Smooth muscle cell (in vitro differentiated cells): ENCODE measurements at regions not wholly inside any gene's neighbourhood (a gene's known extent, or its start where the extent isn't known, plus 50 kb on each side); places are given as distances from the start of the nearest gene placed in this dataset.

Source experiments
- DNase-seq: peaks from one replicate; lab custom pipeline; 2025; ENCODE audit not compliant: unreplicated experiment; lab: John Stamatoyannopoulos, UW
- H2AFZ ChIP-seq: fragments of 200-600 bp; sonication (generic); 2 replicates; pipeline ENCODE4 v1.6.0; 2016; ENCODE audit warnings: antibody characterized with exemption, low read depth, mild to moderate bottlenecking
- H3F3A ChIP-seq: fragments of 200-600 bp; sonication (generic); 2 replicates; pipeline ENCODE4 v1.6.0; 2017; ENCODE audit warnings: antibody characterized with exemption, low read depth
- H3K27ac ChIP-seq: fragments of 200-600 bp; sonication (generic); 2 replicates; pipeline ENCODE4 v1.5.1; 2016; ENCODE audit warnings: low read depth, mild to moderate bottlenecking
- H3K27me3 ChIP-seq: fragments of 200-600 bp; sonication (generic); 2 replicates; pipeline ENCODE4 v1.6.1; 2016; ENCODE audit warnings: low read depth, mild to moderate bottlenecking
- H3K36me3 ChIP-seq: fragments of 200-600 bp; sonication (generic); 2 replicates; pipeline ENCODE4 v1.5.1; 2016; ENCODE audit warnings: low read depth
- H3K4me1 ChIP-seq: fragments of 200-600 bp; sonication (generic); 2 replicates; pipeline ENCODE4 v1.5.1; 2016; ENCODE audit warnings: low read depth
- H3K4me2 ChIP-seq: fragments of 200-600 bp; sonication (generic); 2 replicates; pipeline ENCODE4 v1.6.0; 2016; ENCODE audit warnings: mild to moderate bottlenecking
- H3K4me3 ChIP-seq: fragments of 200-600 bp; sonication (generic); 2 replicates; pipeline ENCODE4 v1.5.1; 2016; ENCODE audit warnings: mild to moderate bottlenecking
- H3K79me2 ChIP-seq: fragments of 200-600 bp; sonication (generic); 2 replicates; pipeline ENCODE4 v1.6.0; 2016; ENCODE audit warnings: low read depth, mild to moderate bottlenecking
- H3K9ac ChIP-seq: fragments of 200-600 bp; sonication (generic); 2 replicates; pipeline ENCODE4 v1.6.0; 2016; ENCODE audit warnings: low read depth
- H3K9me3 ChIP-seq: fragments of 200-600 bp; sonication (generic); replicated peaks from 2 replicates; pipeline ENCODE4 v1.5.1; 2016; ENCODE audit warnings: low read depth
- H4K20me1 ChIP-seq: fragments of 200-600 bp; sonication (generic); 2 replicates; pipeline ENCODE4 v1.6.0; 2016; ENCODE audit warnings: low read depth
- WGBS: methylation state at CpG from one replicate; pipeline ENCODE4 v1.1.7; 2016; ENCODE audit warnings: low lambda C conversion rate; 5-methylcytosine and 5-hydroxymethylcytosine counted together
- TF ChIP-seq, protein P1 (sequence below): fragments of 200-600 bp; sonication (generic); IDR thresholded peaks from 2 replicates; pipeline ENCODE4 v1.5.1; 2017; ENCODE audit warnings: borderline replicate concordance, mild to moderate bottlenecking, antibody characterized with exemption; ENCODE audit not compliant: insufficient read depth, poor library complexity, severe bottlenecking

- no peaks in the 10 kb centered on the region for H3K79me2 ChIP-seq
- WGBS: 91% methylated on average over 2 of the region's 2 CpGs
- DNase-seq: no peak
- no peak overlapping the region for H2AFZ ChIP-seq
- no peaks in the 10 kb centered on the region for H3F3A ChIP-seq
- no peaks in the 10 kb centered on the region for H3K9me3 ChIP-seq
- no peaks in the 10 kb centered on the region for H4K20me1 ChIP-seq
- H3K27ac ChIP-seq: no peak overlapping the region
- no peaks in the 10 kb centered on the region for H3K4me1 ChIP-seq
- H3K4me2 ChIP-seq: no peak overlapping the region
- TF ChIP-seq, protein P1, sequence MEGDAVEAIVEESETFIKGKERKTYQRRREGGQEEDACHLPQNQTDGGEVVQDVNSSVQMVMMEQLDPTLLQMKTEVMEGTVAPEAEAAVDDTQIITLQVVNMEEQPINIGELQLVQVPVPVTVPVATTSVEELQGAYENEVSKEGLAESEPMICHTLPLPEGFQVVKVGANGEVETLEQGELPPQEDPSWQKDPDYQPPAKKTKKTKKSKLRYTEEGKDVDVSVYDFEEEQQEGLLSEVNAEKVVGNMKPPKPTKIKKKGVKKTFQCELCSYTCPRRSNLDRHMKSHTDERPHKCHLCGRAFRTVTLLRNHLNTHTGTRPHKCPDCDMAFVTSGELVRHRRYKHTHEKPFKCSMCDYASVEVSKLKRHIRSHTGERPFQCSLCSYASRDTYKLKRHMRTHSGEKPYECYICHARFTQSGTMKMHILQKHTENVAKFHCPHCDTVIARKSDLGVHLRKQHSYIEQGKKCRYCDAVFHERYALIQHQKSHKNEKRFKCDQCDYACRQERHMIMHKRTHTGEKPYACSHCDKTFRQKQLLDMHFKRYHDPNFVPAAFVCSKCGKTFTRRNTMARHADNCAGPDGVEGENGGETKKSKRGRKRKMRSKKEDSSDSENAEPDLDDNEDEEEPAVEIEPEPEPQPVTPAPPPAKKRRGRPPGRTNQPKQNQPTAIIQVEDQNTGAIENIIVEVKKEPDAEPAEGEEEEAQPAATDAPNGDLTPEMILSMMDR: no peak
- no peak overlapping the region for H3K9ac ChIP-seq
- no peaks in the 10 kb centered on the region for H3K27me3 ChIP-seq
- no peak overlapping the region for H3K4me3 ChIP-seq
- H3K36me3 ChIP-seq: no peaks in the 10 kb centered on the region
Observed at GRCh38 chr10:125475815-125476214, 207.1 kb downstream of the TEX36 start.

GRCh38 chr10:125473143-125473793 lies 209.7 kb downstream of the TEX36 start:
- H2AFZ ChIP-seq: no peak overlapping the region
- no peaks in the 10 kb centered on the region for H4K20me1 ChIP-seq
- peaks cover 8% of the 10 kb centered on the region for H3K27me3 ChIP-seq
- no peak overlapping the region for H3K4me2 ChIP-seq
- no peaks in the 10 kb centered on the region for H3F3A ChIP-seq
- 76% methylated on average over 7 of the region's 7 CpGs for WGBS
- no peaks in the 10 kb centered on the region for H3K9me3 ChIP-seq
- TF ChIP-seq, protein P1: no peak
- H3K36me3 ChIP-seq: no peaks in the 10 kb centered on the region
- H3K27ac ChIP-seq: no peak overlapping the region
- H3K9ac ChIP-seq: no peak overlapping the region
- no peaks in the 10 kb centered on the region for H3K4me1 ChIP-seq
- DNase-seq: no peak
- H3K79me2 ChIP-seq: no peaks in the 10 kb centered on the region
- no peak overlapping the region for H3K4me3 ChIP-seq

- Histone ChIP-seq H3K79me2 (no peaks in the 10 kb centered on the region), H3K4me2 (no peak overlapping the region), H3K27ac (no peak overlapping the region), H4K20me1 (no peaks in the 10 kb centered on the region), H3K27me3 (peaks cover 17% of the 10 kb centered on the region), H3K4me3 (no peak overlapping the region), H3K9ac (no peak overlapping the region), H2AFZ (no peak overlapping the region), H3K36me3 (no peaks in the 10 kb centered on the region), H3F3A (no peaks in the 10 kb centered on the region), H3K4me1 (no peaks in the 10 kb centered on the region), H3K9me3 (no peaks in the 10 kb centered on the region)
- WGBS: 87% methylated on average over 4 of the region's 4 CpGs
- no peak for DNase-seq
- TF ChIP-seq, protein P1: no peak
Observed at GRCh38 chr10:125472010-125472607, 210.9 kb downstream of the TEX36 start.

DNA sequence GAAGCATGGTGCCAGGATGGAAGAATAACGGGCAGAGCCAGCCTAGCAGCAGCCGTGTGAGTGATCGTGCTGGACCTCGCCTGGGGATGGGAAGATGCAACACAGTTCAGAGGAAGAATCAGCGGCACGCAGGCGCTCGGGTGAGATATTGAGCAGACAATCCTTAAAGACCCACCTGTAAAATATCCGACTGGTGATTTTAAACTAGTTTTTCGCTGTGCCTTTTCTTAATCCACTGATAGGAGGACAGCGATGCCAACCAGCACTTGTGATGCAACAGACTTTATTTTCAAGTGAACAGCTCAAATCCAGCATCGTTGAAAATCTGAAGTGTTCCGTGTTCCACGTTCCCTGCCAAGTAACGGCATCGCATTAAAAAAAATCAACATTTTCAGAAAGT lies 214.7 kb downstream of the TEX36 start:
- Histone ChIP-seq H4K20me1 (no peaks in the 10 kb centered on the region), H2AFZ (no peak overlapping the region), H3K4me2 (no peak overlapping the region), H3K27ac (no peak overlapping the region), H3K9me3 (no peaks in the 10 kb centered on the region), H3K4me1 (no peaks in the 10 kb centered on the region), H3K27me3 (peaks cover 17% of the 10 kb centered on the region), H3K9ac (no peak overlapping the region), H3F3A (no peaks in the 10 kb centered on the region), H3K4me3 (no peak overlapping the region), H3K36me3 (no peaks in the 10 kb centered on the region), H3K79me2 (no peaks in the 10 kb centered on the region)
- WGBS: 93% methylated on average over 16 of the region's 16 CpGs
- no peak for DNase-seq
- TF ChIP-seq, protein P1: no peak
